Fibroblast of peridontal ligament (primary cell): ENCODE measurements at regions not wholly inside any gene's neighbourhood (a gene's known extent, or its start where the extent isn't known, plus 50 kb on each side); places are given as distances from the start of the nearest gene placed in this dataset.
A peak's percentile ranks its signal among the peaks of the same experiment; 100 is the strongest.
"Not testable (repeated sequence)": the region's sequence is repeated elsewhere in the genome, so short reads cannot be mapped to it uniquely, and the experiment has no call there.

ENCODE experiments used
- DNase-seq: peaks from one replicate; pipeline ENCODE4 v3.0.0-alpha.2; 2010; ENCODE audit errors: extremely low read depth

DNA sequence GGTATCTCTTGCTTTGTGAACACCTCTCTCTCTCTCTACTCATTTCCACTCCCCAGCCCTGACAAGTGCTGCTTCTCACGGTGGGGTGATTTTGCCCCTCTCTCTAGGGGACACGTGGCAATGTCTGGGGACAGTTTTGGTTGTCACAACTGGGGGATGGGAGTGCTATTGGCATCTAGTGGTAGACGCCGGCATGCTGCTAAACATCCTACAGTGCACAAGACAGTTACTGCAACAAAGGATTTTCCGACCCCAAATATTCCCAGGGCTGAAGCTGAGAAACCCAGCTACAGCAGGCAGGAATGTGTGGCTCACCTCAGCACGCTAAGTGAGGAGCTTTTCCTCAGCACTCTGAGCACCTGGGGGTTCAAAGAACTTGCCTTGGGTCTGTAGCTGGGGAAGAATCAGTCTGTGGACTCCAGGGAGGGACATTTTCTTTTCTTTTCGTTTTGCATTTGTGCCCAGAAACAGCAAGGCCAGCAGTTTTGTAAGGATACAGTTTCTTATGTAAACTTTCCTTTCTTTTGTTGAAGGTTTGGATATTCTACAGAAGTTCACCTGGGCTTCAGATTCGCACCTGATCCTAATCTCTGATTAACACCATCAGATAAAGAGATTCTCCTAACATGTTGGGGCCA, 246.9 kb upstream of the ZFP64 start:
- no peak for DNase-seq

DNA sequence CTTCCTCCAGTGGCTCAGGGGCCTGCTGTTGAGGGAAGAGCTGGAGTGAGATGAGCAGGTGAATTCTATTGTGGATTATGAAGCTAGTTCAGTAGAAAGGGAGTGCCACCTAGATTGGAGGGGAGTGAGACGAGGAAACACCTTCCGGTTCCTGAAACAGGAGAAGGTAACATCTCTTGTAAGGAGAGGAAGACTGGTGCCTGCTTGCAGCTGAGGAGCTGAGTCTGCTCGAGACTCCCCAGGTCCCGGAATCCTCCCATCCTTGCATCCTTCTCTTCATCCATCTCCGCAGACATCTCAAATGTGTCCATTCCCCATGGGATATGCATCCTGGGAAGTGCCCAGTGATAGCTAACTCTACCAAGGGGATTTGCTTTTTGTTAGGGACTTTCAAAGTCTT, 242.9 kb upstream of the ZFP64 start:
- DNase-seq = no peak

DNA sequence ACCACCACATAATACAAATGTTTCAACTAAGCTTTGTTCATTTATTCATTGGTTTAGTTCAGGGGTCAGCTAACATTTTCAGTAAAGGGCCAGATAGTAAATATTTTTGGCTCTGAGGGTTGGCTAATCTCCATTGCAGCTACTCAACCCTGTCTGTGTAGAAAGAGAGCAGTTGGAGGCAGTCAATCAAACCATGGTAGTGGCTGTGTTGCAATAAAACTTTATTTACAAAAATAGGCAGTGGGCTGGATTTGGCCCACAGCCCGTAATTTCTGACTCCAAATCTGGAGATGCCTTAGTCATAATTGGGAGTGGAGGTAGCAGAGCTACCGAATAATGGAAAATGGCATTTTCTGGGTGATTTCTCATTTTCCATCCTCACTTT, 242.5 kb upstream of the ZFP64 start:
- DNase-seq = no peak

DNA sequence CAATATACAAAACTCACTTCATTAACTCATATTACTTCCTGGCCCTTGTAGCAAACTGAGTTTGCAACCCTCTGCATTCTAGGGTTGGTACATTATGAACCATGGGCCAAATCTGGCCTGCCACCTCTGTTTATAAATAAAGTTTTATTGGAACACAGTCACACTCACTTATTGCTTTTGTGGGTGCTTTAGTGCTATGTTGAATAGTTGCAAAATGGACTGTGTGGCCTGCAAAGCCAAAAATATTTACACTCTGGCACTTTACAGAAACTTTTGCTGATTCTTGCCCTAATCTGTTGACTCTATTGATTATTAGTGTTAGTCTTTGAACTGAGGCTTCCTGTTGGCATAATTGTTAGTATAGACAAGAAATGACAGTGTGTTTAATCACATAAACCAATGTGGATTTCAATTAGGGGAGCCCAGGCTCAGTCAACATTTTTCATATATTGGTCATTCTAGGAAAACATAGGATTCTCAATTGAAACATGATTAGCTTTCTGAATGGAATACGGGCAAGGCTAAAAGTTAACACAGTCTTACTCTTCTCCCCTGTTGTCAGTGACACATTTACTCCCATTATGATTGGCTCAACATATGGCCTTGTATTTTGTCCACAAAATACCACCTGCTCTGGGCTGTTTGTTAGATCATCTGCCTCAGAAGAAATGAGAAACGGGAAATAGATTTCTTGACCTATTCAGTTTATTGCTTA, 241.9 kb upstream of the ZFP64 start:
- DNase-seq = no peak

DNA sequence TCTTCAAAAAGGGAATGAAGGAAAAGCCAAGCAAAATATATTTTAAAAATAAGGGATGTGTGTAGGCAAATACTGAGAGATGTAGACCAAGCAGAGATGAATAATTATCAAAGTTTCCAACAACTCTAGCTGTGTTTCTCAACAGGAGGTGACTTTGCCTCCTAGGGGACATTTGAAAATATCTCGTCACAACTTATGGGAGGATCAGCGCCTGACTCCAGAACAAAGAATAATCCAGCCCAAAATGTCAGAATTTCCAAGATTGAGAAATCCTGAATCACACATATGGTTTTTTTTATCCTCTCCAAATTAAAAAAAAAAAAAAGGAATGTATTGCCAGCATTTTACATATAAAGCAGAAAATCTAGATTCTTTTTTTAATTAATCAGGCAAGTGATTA, 241.2 kb upstream of the ZFP64 start:
- peak; percentile 41 for DNase-seq

DNA sequence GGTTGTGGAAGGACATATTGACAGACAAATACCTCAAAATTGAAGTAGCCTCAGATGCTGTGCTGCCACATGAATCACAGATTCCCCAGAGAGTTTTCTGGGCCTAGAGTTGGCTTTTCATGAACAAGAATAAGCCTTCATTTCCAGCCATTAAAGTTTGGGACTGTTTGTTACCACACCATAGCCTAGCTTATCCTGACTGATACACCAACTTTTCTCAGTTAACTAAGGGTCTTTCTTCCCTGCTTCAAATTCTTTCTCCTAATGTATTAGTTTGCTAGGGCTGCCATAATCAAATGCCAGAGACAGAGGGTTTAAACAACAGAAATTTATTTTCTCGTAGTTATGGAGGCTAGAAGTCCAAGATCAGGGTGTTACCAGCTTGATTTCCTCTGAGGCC, 237.4 kb upstream of the ZFP64 start:
- no peak for DNase-seq

DNA sequence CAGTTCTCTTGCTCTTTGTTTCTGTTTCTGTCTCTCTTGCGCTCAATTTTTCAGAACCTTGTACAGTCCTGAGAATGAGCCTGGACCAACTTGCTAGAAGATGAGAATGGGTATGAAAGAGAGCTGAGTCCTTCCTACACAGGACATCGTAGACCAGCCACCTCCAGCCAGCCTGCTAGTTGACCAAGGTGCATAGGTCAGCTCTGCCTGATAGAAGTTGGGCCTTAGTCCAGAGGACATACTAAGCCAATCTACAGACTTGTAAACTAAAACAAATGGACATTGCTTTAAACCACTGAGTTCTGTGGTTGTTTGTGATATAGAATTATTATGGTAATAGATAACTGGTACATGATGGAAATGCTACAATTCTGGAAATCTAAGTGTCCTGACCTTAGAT, 236.4 kb upstream of the ZFP64 start:
- no peak for DNase-seq

DNA sequence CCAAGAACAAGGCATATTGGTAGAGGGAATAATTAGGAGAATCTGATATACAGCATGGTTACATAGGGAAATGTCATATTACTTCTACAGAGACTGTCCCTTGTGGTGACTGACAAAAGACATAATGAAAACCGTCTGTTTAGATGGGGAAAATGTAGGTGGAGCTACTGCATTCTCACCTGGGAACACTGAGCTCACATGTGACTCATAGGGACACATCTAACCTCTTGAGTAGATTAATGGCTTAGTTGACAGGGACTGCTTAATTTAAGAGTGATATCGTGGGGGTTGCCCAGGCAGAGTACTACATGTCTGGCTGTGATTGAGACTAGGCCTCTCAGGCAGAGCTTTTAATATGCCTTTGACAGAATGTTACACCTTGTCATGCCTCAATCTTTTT, 235.3 kb upstream of the ZFP64 start:
- DNase-seq = no peak

DNA sequence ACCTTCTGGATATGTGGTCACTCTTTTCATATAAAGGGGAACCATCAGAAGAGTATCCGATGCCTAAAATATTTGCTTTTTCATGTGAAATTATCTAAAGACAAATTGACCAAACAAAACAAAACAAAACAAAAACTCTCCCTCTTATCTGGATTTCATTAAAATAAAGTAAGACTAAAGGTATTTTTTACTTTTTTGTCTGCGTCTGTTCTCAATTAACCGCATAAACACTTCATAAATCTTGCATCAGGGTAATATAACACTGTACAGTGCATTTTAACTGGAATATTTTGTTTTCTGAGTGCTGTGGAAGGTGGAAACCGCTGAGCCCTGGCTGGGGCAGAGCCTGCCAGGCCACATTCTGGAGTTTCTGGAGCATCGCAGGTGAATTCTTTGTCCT, 234.1 kb upstream of the ZFP64 start:
- DNase-seq = no peak

DNA sequence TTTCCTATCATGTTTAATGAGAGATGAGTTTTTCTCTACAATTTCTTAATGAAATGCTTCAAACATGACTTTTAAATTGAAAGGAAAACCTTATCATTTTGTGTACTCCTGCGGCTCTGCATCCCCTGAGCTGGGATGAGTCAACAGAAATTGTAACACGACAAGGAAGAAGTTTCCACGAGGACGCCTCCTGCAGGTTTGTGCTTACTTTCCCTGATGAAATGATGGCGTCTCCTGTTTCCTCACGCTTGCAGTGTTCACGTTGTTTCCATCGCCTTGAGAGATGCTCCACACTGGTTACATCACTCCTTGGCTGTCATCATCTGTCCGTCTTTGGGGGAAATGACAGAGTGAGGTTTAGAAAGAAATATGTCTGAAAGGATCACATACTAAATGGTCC, 233.7 kb upstream of the ZFP64 start:
- DNase-seq = no peak

DNA sequence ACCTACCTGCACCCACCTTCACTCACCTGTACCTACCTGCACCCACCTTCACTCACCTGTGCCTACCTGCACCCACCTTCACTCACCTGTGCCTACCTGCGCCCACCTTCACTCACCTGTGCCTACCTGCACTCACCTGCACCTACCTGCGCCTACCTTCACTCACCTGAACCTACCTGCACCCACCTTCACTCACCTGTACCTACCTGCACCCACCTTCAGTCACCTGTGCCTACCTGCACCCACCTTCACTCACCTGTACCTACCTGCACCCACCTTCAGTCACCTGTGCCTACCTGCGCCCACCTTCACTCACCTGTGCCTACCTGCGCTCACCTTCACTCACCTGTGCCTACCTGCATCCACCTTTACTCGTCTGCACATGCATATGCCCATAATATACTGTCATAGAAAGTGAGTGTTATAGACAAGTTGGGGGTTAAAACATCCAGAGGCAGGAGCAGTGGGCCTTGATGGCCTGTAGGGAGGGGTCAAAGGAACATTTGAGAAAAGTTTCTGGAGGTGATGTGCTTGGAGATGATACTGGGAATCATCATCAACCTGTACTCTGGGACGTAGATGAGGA, 232.9 kb upstream of the ZFP64 start:
- DNase-seq = not testable (repeated sequence)

DNA sequence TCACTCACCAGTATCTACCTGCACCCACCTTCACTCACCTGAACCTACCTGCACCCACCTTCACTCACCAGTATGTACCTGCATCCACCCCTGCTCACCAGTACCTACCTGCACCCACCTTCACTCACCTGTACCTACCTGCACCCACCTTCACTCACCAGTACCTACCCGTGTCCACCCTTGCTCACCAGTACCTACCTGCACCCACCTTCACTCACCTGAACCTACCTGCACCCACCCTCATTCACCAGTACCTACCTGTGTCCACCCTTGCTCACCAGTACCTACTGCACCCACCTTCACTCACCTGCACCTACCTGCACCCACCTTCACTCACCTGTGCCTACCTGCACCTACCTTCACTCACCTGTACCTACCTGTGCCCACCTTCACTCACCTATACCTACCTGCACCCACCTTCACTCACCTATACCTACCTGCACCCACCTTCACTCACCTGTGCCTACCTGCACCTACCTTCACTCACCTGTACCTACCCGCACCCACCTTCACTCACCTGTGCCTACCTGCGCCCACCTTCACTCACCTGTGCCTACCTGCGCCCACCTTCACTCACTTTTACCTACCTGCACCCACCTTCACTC, 232.1 kb upstream of the ZFP64 start:
- DNase-seq = not testable (repeated sequence)

DNA sequence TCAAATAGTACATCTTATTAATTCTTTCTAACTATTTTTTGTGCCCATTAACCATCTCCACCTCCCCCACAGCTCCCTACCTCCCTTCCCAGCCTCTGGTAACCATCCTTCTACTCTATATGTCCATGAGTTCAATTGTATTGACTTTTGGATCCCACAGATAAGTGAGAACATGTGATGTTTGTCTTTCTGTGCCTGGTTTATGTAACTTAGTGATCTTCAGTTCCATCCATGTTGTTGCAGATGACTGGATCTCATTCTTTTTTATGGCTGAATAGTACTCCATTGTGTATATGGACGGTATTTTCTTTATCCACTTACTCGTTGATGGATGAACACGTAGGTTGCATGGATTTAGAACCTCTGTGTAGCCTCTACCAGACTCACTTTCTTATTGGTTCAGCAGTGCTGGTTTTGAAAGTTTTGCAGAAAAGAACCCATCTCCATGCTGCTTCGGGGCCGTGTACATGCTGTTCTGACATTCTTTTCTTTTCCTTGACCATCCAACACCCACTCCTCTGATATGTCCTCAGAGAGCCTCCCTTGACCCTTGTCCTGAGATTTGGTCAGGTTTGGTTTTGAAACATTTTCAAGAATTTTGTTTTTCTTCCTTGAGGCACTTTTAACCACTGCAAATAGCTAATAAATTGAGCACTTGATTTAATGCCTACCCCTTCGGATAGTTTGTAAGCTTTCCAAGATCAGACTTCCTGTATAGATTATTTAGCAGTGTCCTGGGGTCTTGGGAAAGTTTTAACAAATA, 231.2 kb upstream of the ZFP64 start:
- DNase-seq = no peak

DNA sequence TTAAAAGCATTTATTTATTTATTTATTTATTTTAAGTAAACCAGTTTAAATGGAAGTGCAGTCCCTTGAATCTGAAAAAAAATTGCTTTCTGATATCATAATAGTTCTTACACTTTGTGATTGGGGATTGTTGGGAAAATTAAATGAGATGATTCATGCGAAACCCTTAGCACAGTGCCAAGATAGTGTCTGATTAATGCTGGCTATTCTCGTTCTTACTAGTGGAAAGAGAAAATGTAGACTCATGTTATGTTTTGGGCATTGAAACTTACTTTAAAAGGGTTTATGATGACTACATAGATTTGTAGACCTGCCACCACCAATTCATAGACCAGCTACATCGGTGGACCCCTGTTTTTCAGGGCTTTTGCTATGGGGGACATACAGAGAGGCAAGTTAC, 229.2 kb upstream of the ZFP64 start:
- no peak for DNase-seq

DNA sequence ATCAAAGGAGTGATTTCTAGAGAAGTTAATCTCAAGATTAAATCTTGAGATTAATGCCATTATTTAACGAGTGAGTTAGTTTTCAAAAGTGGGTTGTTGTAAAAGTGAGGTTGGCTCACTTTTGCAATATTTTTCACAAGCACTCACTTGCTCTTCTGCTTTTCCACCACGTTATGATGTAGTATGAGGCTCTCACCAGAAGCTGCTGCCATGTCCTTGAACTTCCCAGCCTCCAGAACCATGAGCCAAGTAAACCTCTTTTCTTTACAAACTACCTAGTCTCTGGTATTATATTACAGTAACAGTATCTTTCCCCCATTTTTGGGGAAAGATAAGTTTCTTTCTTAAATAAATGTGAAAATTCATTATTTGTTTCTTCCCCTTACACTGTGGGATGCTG, 227.6 kb upstream of the ZFP64 start:
- no peak for DNase-seq

DNA sequence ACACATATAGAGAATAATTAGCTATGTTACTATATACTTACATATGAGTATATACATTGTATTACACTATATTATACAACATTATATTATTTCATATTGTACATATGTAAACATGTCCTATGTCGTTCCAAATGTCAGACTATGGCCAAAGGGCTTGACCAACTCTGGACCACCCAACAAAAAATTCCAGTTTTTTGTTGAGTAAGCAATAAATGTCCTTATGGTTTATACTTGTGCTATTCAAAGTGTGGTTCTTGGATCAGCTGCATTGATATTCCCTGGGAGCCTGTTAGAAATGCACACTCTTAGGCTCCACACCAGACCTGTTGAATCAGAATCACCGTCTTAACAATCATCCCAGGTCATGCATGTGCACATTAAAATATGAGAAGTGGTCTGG, 225.4 kb upstream of the ZFP64 start:
- no peak for DNase-seq

DNA sequence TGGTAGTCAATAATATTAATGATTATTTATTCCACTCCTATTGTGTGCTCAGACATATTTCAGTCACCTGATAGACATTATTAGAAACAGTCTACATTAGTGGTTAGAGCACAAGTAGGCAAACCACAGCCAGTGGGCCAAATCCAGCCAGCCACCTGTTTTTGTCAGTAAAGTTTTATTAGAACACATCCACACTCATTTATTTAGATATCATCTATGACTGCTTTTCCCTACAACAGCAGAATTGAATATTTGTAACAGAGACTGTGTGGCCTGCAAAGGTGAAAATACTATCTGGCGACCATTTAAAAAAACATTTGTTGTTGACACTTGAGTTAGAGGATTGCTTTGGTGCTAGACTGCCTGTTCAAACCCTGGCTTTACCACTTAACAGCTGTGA, 220.0 kb upstream of the ZFP64 start:
- no peak for DNase-seq

DNA sequence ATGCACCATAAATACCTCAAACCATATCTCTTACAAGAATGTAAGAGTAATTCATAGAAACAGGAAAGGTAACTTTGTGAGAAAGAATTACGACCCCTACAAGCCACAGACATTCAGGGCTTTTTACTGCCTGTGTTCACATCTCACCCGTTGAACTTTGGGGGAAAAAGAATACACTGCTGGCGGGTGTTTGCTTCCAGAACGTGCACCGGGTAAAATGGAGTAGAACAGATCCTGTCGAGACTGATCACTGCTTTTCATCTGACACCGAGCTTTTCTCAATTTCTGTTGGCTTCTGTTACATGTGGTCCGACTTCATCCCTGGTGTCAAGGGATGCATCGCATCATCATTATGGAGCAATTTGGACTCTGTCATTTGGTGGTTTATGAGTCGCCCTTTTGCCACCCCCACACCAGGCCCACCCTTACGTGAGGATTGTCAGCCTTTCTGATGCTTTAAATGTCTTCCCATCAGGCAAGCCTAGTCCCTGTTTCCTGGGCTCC, 219.2 kb upstream of the ZFP64 start:
- DNase-seq = no peak

DNA sequence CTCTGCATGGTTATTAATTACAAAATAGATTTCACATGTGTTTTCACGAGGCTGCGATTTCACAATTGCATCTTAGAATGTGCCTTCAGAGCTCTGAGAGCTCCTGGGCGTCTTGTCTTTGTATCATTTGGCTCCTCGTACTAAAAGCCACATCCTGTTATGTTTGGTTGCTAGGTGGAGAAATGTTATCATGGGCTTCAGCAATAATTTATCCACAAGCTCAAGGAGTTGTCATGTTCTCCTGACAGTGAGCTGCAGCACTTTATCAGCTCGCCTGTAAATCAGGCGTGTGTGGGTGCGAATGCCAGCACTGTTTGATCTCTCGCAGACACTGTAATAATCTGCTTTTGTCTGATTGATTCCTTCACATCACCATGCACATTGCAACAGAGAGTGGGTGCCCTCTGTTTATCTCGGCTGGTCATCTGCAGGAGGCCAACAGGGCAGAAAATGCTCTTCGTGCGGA, 218.6 kb upstream of the ZFP64 start:
- DNase-seq = no peak

DNA sequence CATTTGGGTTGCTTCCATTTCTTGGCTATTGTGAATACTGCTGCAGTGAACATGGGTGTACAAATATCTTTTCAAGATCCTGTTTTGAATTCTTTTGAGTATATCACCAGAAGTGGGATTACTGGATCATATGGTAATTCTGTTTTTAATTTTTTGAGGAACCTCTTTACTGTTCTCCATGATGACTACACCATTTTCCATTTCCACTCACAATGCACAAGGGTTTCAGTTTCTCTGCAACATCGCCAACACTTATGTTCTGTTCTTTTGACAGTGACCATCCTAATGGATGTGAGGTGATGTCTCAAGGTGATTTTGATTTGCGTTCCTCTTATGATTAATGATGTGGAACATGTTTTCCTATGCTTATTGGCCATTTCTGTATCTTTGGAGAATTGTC, 214.4 kb upstream of the ZFP64 start:
- DNase-seq = no peak

DNA sequence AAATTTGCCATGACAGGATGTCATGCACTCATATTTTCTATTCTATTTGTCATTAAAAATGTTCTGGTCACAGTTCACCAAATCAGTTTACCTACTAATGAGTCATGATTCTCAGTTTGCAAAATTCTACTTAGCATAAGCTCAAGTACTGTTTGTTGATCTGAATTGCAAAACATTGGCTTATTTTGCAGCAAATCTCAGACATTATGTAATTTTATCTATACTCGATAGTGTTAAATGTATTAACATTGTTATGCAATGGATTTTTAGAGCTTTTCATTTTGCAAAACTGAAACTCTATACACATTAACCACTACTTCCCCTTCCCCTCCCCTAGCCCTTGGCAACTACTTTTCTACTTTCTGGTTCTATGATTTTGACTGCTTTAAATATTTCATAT, 213.8 kb upstream of the ZFP64 start:
- DNase-seq = no peak

DNA sequence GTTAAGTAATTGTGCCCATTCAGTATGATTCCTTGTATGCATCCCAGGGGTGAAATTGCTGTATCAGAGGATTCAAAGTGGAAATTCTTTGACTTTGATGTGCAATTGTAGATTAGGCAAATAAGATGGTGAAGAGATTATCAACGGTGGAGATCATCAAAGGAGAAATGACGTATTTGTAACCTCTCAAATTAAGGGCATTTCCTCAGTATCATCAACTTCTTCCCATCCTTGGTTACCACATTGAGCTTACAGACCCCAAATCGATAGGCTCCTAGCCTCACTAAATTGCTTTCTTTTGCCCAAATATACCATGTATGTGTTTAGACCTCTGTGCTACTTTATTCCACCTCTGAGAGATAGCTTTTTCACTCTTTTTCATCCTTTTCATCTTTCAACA, 213.1 kb upstream of the ZFP64 start:
- no peak for DNase-seq
